ENCODE measurements at regions not wholly inside any gene's neighbourhood (a gene's known extent, or its start where the extent isn't known, plus 50 kb on each side); places are given as distances from the start of the nearest gene placed in this dataset.

DNA sequence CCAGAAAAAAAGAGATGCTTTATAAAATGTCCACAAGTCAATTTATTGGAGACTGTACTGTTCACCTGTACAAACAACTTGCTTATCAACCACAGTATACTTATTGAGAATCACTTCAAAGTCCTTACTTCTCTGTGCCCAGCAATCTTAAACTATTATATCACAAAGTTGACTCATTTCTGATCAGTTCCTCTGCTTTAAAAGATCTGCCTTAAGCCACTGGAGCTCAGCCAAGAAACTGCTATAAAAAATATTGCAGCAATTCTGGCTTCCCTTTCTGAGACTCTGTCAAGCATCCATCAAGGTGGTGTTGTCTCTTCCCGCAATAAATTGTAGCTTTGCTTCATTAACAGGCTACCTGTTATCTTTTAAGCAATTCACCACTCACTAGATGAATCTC lies 375.2 kb upstream of the SPHKAP start:
- no peak overlapping the region for H4K91ac ChIP-seq (ENCODE audit: low read depth, low read length)
- no peaks in the 10 kb centered on the region for H3K27me3 ChIP-seq (ENCODE audit: insufficient read depth, low read length)
- no peak overlapping the region for H3K4ac ChIP-seq (ENCODE audit: low read depth, low read length)
- no peaks in the 10 kb centered on the region for H3K79me1 ChIP-seq (ENCODE audit: low read length)
- H4K12ac ChIP-seq (ENCODE audit: low read depth, low read length): no peak overlapping the region
- H2BK5ac ChIP-seq (ENCODE audit: low read depth, low read length, poor library complexity): no peak overlapping the region
- H3K14ac ChIP-seq (ENCODE audit: low read length): no peak overlapping the region
- no peak overlapping the region for H2AFZ ChIP-seq (ENCODE audit: insufficient read depth, low read length, poor library complexity)
- no peak overlapping the region for H3K4me3 ChIP-seq (ENCODE audit: low read depth, low read length)
- H3K79me2 ChIP-seq (ENCODE audit: control insufficient read depth, insufficient read depth, low read length, poor library complexity): no peaks in the 10 kb centered on the region
- H3K23ac ChIP-seq (ENCODE audit: low read length): no peak overlapping the region
- H3K9ac ChIP-seq (ENCODE audit: low read length): no peak overlapping the region
- no peak overlapping the region for H2AK5ac ChIP-seq (ENCODE audit: low read length)
- H3K36me3 ChIP-seq (ENCODE audit: control insufficient read depth in 1 of 2, insufficient read depth in 2 of 2, low read length in 2 of 2): no peaks in the 10 kb centered on the region
- no peak overlapping the region for H4K8ac ChIP-seq (ENCODE audit: low read depth, low read length)
- no peak for DNase-seq
- H3K4me1 ChIP-seq (ENCODE audit: control insufficient read depth in 1 of 2, insufficient read depth in 2 of 2, low read length in 2 of 2): no peaks in the 10 kb centered on the region
- H3K18ac ChIP-seq (ENCODE audit: low read length): no peak overlapping the region
- no peaks in the 10 kb centered on the region for H3K9me3 ChIP-seq (ENCODE audit: insufficient read depth, low read depth, low read length)
- no peak overlapping the region for H2BK12ac ChIP-seq (ENCODE audit: low read length)
- WGBS (ENCODE audit: extremely low coverage, insufficient coverage, insufficient read length): no CpG with 5 or more reads among the region's 1 CpG
- no peak overlapping the region for H3K4me2 ChIP-seq (ENCODE audit: low read length)
- H2BK120ac ChIP-seq (ENCODE audit: insufficient read depth, low read length, poor library complexity): no peak overlapping the region
- H3K27ac ChIP-seq (ENCODE audit: low read depth, low read length): no peak overlapping the region

DNA sequence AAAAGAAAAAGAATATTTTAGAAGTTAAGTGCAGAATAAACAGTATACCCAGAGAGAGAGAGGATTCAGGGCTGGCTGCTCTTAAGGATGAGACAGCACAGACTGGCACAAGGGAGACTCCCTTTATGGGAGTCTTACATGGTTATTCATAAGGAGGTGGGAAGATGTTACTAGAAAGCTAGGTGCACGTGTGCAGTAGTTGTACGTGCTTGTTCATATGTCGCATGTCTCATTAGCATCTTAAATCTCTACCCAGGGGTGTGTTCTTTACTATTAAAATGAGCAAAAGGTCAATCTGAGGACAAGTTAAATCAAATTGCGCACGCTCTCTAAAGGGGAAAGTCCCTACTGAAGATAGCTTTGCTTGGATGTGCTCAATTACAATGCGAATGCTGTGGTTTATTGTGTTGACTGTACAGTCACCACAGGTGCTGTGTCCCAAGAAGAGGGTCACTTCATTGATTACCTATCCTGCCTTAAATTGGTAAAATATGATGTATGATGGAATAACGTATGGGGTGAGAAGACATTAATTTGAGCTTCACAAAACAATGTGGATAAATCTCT lies 368.0 kb upstream of the SPHKAP start:
- peaks cover 5 to 8% of the 10 kb centered on the region in 2 experiments for H3K4me1 ChIP-seq (ENCODE audit: control insufficient read depth in 1 of 2, insufficient read depth in 2 of 2, low read length in 2 of 2)
- no peak overlapping the region for H3K4ac ChIP-seq (ENCODE audit: low read depth, low read length)
- no peak overlapping the region for H2AFZ ChIP-seq (ENCODE audit: insufficient read depth, low read length, poor library complexity)
- H2AK5ac ChIP-seq (ENCODE audit: low read length): no peak overlapping the region
- no peaks in the 10 kb centered on the region for H3K27me3 ChIP-seq (ENCODE audit: insufficient read depth, low read length)
- no peaks in the 10 kb centered on the region for H3K79me2 ChIP-seq (ENCODE audit: control insufficient read depth, insufficient read depth, low read length, poor library complexity)
- no peaks in the 10 kb centered on the region for H3K36me3 ChIP-seq (ENCODE audit: control insufficient read depth in 1 of 2, insufficient read depth in 2 of 2, low read length in 2 of 2)
- H3K23ac ChIP-seq (ENCODE audit: low read length): no peak overlapping the region
- H2BK12ac ChIP-seq (ENCODE audit: low read length): no peak overlapping the region
- no peak overlapping the region for H4K91ac ChIP-seq (ENCODE audit: low read depth, low read length)
- no CpG with 5 or more reads among the region's 7 CpGs for WGBS (ENCODE audit: extremely low coverage, insufficient coverage, insufficient read length)
- no peak overlapping the region for H2BK120ac ChIP-seq (ENCODE audit: insufficient read depth, low read length, poor library complexity)
- no peak overlapping the region for H4K8ac ChIP-seq (ENCODE audit: low read depth, low read length)
- H3K27ac ChIP-seq (ENCODE audit: low read depth, low read length): no peak overlapping the region
- no peak overlapping the region for H3K4me3 ChIP-seq (ENCODE audit: low read depth, low read length)
- no peak overlapping the region for H3K9ac ChIP-seq (ENCODE audit: low read length)
- H4K12ac ChIP-seq (ENCODE audit: low read depth, low read length): no peak overlapping the region
- no peak overlapping the region for H3K18ac ChIP-seq (ENCODE audit: low read length)
- H3K9me3 ChIP-seq (ENCODE audit: insufficient read depth, low read depth, low read length): peaks cover 3% of the 10 kb centered on the region
- no peak overlapping the region for H3K14ac ChIP-seq (ENCODE audit: low read length)
- no peak overlapping the region for H2BK5ac ChIP-seq (ENCODE audit: low read depth, low read length, poor library complexity)
- H3K79me1 ChIP-seq (ENCODE audit: low read length): peaks cover 20% of the 10 kb centered on the region
- no peak overlapping the region for H3K4me2 ChIP-seq (ENCODE audit: low read length)
- DNase-seq: no peak

DNA sequence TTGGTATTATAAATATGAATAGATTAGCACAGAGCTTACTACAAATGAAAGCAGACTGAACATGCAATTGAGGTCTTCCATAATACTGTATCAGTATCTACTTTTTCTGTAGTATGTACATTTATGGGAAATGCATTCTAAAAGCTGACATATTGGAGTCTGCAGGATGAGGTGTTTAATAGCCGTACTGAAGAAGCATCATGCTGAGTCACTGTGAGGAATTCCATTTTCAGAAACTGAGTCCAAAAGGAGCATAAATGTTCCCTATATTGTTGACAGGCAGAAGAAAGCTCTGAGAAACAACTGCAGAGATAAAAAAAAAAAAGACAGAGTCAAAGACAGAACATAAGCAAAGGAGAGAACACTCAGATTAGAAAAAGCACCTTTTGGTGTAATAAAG lies 366.7 kb upstream of the SPHKAP start:
- Histone ChIP-seq H3K27me3 (ENCODE audit: insufficient read depth, low read length) (no peaks in the 10 kb centered on the region), H3K4me1 (ENCODE audit: control insufficient read depth in 1 of 2, insufficient read depth in 2 of 2, low read length in 2 of 2) (peaks cover 5 to 11% of the 10 kb centered on the region in 2 experiments), H3K9ac (ENCODE audit: low read length) (no peak overlapping the region), H3K4ac (ENCODE audit: low read depth, low read length) (no peak overlapping the region), H3K27ac (ENCODE audit: low read depth, low read length) (no peak overlapping the region), H3K36me3 (ENCODE audit: control insufficient read depth in 1 of 2, insufficient read depth in 2 of 2, low read length in 2 of 2) (no peaks in the 10 kb centered on the region), H3K23ac (ENCODE audit: low read length) (no peak overlapping the region), H2BK5ac (ENCODE audit: low read depth, low read length, poor library complexity) (no peak overlapping the region), H2BK120ac (ENCODE audit: insufficient read depth, low read length, poor library complexity) (no peak overlapping the region), H3K79me2 (ENCODE audit: control insufficient read depth, insufficient read depth, low read length, poor library complexity) (no peaks in the 10 kb centered on the region), H3K4me3 (ENCODE audit: low read depth, low read length) (no peak overlapping the region), H2BK12ac (ENCODE audit: low read length) (no peak overlapping the region), H3K14ac (ENCODE audit: low read length) (no peak overlapping the region), H2AFZ (ENCODE audit: insufficient read depth, low read length, poor library complexity) (no peak overlapping the region), H4K12ac (ENCODE audit: low read depth, low read length) (no peak overlapping the region), H3K9me3 (ENCODE audit: insufficient read depth, low read depth, low read length) (peaks cover 3% of the 10 kb centered on the region), H3K18ac (ENCODE audit: low read length) (no peak overlapping the region), H4K8ac (ENCODE audit: low read depth, low read length) (no peak overlapping the region), H3K79me1 (ENCODE audit: low read length) (peaks cover 22% of the 10 kb centered on the region), H2AK5ac (ENCODE audit: low read length) (no peak overlapping the region), H4K91ac (ENCODE audit: low read depth, low read length) (no peak overlapping the region), H3K4me2 (ENCODE audit: low read length) (no peak overlapping the region)
- DNase-seq: no peak
- no CpG with 5 or more reads among the region's 1 CpG for WGBS (ENCODE audit: extremely low coverage, insufficient coverage, insufficient read length)

DNA sequence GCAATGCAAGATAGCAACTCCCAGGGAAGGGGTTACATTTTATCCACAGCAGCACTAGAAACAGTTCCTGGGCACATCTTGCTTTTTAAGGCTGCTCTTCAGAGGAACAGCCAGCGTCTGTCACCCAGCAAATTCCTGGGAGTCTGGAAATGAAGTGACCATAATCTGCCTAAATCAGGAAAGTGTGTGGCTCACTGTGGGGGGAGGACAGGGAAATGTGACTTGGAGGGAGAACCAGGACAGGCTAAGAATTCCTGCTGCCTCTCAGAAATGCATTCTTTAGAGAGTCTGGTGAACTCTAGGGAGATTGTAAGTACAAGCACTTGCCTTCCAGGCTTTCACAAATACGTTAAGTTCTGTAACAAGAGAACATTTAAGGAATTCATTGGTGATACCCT lies 364.3 kb upstream of the SPHKAP start:
- Histone ChIP-seq H3K14ac (ENCODE audit: low read length) (peak overlapping the region; percentile 2), H4K91ac (ENCODE audit: low read depth, low read length) (peak overlapping the region; percentile 77), H2BK5ac (ENCODE audit: low read depth, low read length, poor library complexity) (peak overlapping the region; percentile 96), H3K36me3 (ENCODE audit: control insufficient read depth in 1 of 2, insufficient read depth in 2 of 2, low read length in 2 of 2) (no peaks in the 10 kb centered on the region), H3K4me2 (ENCODE audit: low read length) (peak overlapping the region; percentile 39), H3K79me1 (ENCODE audit: low read length) (peaks cover 22% of the 10 kb centered on the region), H3K4ac (ENCODE audit: low read depth, low read length) (no peak overlapping the region), H3K4me1 (ENCODE audit: control insufficient read depth in 1 of 2, insufficient read depth in 2 of 2, low read length in 2 of 2) (peaks cover 5 to 11% of the 10 kb centered on the region in 2 experiments), H3K23ac (ENCODE audit: low read length) (no peak overlapping the region), H2BK120ac (ENCODE audit: insufficient read depth, low read length, poor library complexity) (peak overlapping the region; percentile 82), H3K9me3 (ENCODE audit: insufficient read depth, low read depth, low read length) (peaks cover 5% of the 10 kb centered on the region), H2BK12ac (ENCODE audit: low read length) (peak overlapping the region; percentile 81), H4K8ac (ENCODE audit: low read depth, low read length) (no peak overlapping the region), H3K4me3 (ENCODE audit: low read depth, low read length) (no peak overlapping the region), H2AFZ (ENCODE audit: insufficient read depth, low read length, poor library complexity) (no peak overlapping the region), H4K12ac (ENCODE audit: low read depth, low read length) (no peak overlapping the region), H2AK5ac (ENCODE audit: low read length) (no peak overlapping the region), H3K18ac (ENCODE audit: low read length) (no peak overlapping the region), H3K27me3 (ENCODE audit: insufficient read depth, low read length) (no peaks in the 10 kb centered on the region), H3K9ac (ENCODE audit: low read length) (no peak overlapping the region), H3K79me2 (ENCODE audit: control insufficient read depth, insufficient read depth, low read length, poor library complexity) (no peaks in the 10 kb centered on the region), H3K27ac (ENCODE audit: low read depth, low read length) (peak overlapping the region; percentile 98)
- DNase-seq: peak; percentile 5 to 27
- no CpG with 5 or more reads among the region's 2 CpGs for WGBS (ENCODE audit: extremely low coverage, insufficient coverage, insufficient read length)

Measured in trophoblast cell (in vitro differentiated cells and primary cell).